ENCODE measurements at regions not wholly inside any gene's neighbourhood (a gene's known extent, or its start where the extent isn't known, plus 50 kb on each side); places are given as distances from the start of the nearest gene placed in this dataset.

GRCh38 chr1:118820864-118821263 lies 167.3 kb downstream of the TBX15 start (continued):
- TF ChIP-seq, protein P1, sequence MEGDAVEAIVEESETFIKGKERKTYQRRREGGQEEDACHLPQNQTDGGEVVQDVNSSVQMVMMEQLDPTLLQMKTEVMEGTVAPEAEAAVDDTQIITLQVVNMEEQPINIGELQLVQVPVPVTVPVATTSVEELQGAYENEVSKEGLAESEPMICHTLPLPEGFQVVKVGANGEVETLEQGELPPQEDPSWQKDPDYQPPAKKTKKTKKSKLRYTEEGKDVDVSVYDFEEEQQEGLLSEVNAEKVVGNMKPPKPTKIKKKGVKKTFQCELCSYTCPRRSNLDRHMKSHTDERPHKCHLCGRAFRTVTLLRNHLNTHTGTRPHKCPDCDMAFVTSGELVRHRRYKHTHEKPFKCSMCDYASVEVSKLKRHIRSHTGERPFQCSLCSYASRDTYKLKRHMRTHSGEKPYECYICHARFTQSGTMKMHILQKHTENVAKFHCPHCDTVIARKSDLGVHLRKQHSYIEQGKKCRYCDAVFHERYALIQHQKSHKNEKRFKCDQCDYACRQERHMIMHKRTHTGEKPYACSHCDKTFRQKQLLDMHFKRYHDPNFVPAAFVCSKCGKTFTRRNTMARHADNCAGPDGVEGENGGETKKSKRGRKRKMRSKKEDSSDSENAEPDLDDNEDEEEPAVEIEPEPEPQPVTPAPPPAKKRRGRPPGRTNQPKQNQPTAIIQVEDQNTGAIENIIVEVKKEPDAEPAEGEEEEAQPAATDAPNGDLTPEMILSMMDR (conservative IDR thresholded peaks at IDR 0.05; ENCODE audit: low read depth in 2 of 2), result no peak
- no peak for TF ChIP-seq NANOG (IDR thresholded peaks at IDR 0.05; ENCODE audit: borderline replicate concordance)

- Histone ChIP-seq H3K4me2 (no peak overlapping the region), H3K27ac (ENCODE audit: low read depth) (no peak overlapping the region), H3K9me2 (ENCODE audit: insufficient read depth) (no peaks in the 10 kb centered on the region), H3K79me2 (replicated peaks; ENCODE audit: insufficient read depth) (no peaks in the 10 kb centered on the region), H3F3A (replicated peaks; ENCODE audit: low read depth) (no peaks in the 10 kb centered on the region), H3K36me3 (ENCODE audit: insufficient read depth) (no peaks in the 10 kb centered on the region), H3K4me3 (no peak overlapping the region), H3K4me1 (ENCODE audit: insufficient read depth) (no peaks in the 10 kb centered on the region), H2AFZ (no peak overlapping the region), H4K20me1 (replicated peaks; ENCODE audit: insufficient read depth) (no peaks in the 10 kb centered on the region), H3K27me3 (ENCODE audit: insufficient read depth) (no peaks in the 10 kb centered on the region)
- ATAC-seq (no peak), DNase-seq (ENCODE audit: low spot score) (no peak)
- Mint-ChIP-seq H3K4me1 (no peaks in the 10 kb centered on the region), H3K9me3 (no peaks in the 10 kb centered on the region), H3K4me3 (no peak overlapping the region), H3K27me3 (ENCODE audit: insufficient read depth, low read depth, poor library complexity) (no peaks in the 10 kb centered on the region), H3K27ac (no peak overlapping the region), H3K36me3 (ENCODE audit: low read depth) (no peaks in the 10 kb centered on the region)
- TF ChIP-seq, protein P2, sequence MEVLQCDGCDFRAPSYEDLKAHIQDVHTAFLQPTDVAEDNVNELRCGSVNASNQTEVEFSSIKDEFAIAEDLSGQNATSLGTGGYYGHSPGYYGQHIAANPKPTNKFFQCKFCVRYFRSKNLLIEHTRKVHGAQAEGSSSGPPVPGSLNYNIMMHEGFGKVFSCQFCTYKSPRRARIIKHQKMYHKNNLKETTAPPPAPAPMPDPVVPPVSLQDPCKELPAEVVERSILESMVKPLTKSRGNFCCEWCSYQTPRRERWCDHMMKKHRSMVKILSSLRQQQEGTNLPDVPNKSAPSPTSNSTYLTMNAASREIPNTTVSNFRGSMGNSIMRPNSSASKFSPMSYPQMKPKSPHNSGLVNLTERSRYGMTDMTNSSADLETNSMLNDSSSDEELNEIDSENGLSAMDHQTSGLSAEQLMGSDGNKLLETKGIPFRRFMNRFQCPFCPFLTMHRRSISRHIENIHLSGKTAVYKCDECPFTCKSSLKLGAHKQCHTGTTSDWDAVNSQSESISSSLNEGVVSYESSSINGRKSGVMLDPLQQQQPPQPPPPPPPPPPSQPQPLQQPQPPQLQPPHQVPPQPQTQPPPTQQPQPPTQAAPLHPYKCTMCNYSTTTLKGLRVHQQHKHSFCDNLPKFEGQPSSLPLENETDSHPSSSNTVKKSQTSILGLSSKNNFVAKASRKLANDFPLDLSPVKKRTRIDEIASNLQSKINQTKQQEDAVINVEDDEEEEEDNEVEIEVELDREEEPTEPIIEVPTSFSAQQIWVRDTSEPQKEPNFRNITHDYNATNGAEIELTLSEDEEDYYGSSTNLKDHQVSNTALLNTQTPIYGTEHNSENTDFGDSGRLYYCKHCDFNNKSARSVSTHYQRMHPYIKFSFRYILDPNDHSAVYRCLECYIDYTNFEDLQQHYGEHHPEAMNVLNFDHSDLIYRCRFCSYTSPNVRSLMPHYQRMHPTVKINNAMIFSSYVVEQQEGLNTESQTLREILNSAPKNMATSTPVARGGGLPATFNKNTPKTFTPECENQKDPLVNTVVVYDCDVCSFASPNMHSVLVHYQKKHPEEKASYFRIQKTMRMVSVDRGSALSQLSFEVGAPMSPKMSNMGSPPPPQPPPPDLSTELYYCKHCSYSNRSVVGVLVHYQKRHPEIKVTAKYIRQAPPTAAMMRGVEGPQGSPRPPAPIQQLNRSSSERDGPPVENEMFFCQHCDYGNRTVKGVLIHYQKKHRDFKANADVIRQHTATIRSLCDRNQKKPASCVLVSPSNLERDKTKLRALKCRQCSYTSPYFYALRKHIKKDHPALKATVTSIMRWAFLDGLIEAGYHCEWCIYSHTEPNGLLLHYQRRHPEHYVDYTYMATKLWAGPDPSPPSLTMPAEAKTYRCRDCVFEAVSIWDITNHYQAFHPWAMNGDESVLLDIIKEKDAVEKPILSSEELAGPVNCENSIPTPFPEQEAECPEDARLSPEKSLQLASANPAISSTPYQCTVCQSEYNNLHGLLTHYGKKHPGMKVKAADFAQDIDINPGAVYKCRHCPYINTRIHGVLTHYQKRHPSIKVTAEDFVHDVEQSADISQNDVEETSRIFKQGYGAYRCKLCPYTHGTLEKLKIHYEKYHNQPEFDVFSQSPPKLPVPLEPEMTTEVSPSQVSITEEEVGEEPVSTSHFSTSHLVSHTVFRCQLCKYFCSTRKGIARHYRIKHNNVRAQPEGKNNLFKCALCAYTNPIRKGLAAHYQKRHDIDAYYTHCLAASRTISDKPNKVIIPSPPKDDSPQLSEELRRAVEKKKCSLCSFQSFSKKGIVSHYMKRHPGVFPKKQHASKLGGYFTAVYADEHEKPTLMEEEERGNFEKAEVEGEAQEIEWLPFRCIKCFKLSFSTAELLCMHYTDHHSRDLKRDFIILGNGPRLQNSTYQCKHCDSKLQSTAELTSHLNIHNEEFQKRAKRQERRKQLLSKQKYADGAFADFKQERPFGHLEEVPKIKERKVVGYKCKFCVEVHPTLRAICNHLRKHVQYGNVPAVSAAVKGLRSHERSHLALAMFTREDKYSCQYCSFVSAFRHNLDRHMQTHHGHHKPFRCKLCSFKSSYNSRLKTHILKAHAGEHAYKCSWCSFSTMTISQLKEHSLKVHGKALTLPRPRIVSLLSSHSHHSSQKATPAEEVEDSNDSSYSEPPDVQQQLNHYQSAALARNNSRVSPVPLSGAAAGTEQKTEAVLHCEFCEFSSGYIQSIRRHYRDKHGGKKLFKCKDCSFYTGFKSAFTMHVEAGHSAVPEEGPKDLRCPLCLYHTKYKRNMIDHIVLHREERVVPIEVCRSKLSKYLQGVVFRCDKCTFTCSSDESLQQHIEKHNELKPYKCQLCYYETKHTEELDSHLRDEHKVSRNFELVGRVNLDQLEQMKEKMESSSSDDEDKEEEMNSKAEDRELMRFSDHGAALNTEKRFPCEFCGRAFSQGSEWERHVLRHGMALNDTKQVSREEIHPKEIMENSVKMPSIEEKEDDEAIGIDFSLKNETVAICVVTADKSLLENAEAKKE (CRISPR knock-in tag; IDR thresholded peaks at IDR 0.05), result no peak
- no peak for TF ChIP-seq ZNF114 (CRISPR knock-in tag; IDR thresholded peaks at IDR 0.05)
- TF ChIP-seq STAT1 (IDR thresholded peaks at IDR 0.05; ENCODE audit: unreplicated experiment), result no peak
- no peak for TF ChIP-seq REST (IDR thresholded peaks at IDR 0.05; ENCODE audit: unreplicated experiment)
- no peak for TF ChIP-seq EZH2 (IDR thresholded peaks at IDR 0.05; ENCODE audit: low read depth, unreplicated experiment)
- TF ChIP-seq CREB1 (CRISPR knock-in tag; IDR thresholded peaks at IDR 0.05; ENCODE audit: low read depth), result no peak
- no peak for TF ChIP-seq NANOG (IDR thresholded peaks at IDR 0.05; ENCODE audit: borderline replicate concordance)
These were observed 172.2 kb downstream of the TBX15 start for GRCh38 chr1:118815909-118816308.
